ENCODE measurements at regions not wholly inside any gene's neighbourhood (a gene's known extent, or its start where the extent isn't known, plus 50 kb on each side); places are given as distances from the start of the nearest gene placed in this dataset.

DNA sequence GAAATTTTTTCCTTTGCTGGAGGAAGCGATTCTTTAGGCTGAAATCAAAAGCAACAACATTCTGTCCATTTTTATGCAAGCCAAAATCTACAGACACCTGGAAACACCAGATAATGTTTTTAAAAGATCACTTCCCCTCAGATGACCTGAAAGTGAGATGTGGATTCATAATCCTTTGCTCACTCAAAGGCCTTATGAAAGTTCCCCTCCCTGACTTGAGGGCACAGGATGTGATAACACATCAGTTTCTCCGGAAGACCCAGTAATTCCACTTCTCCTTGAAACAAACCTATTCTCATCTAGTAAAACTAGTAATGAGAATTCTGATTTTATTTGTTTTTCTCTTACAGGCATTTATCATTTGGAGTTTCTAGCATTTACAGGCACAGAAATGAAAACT is 218.3 kb upstream of the RND3 start:
- no peak overlapping the region for H3K4me3 ChIP-seq
- TF ChIP-seq EZH2 (IDR thresholded peaks at IDR 0.05; ENCODE audit: borderline replicate concordance) (no peak), EZH2phosphoT487 (IDR thresholded peaks at IDR 0.05; ENCODE audit: low read depth, severe bottlenecking, unreplicated experiment) (no peak), CTCF (IDR thresholded peaks at IDR 0.05; ENCODE audit: poor library complexity) (no peak)
- WGBS (ENCODE audit: low lambda C conversion rate, missing lambda C conversion rate): 63% methylated on average over 2 of the region's 2 CpGs
- no peaks in the 10 kb centered on the region for H4K20me1 ChIP-seq (ENCODE audit: insufficient read depth, poor library complexity, severe bottlenecking)
- H3K9me3 ChIP-seq (ENCODE audit: low read depth): no peaks in the 10 kb centered on the region
- no peaks in the 10 kb centered on the region for H3K4me1 ChIP-seq (ENCODE audit: insufficient read depth)
- no peak overlapping the region for H3K27ac ChIP-seq
- no peaks in the 10 kb centered on the region for H3K27me3 ChIP-seq
- H3K4me2 ChIP-seq: no peak overlapping the region
- no peaks in the 10 kb centered on the region for H3K36me3 ChIP-seq (replicated peaks; ENCODE audit: insufficient read depth, low read depth)
- no peaks in the 10 kb centered on the region for H3K79me2 ChIP-seq
- H3K9me2 ChIP-seq (replicated peaks; ENCODE audit: insufficient read depth): no peaks in the 10 kb centered on the region
- DNase-seq (ENCODE audit: low spot score): no peak
- H2AFZ ChIP-seq: no peak overlapping the region

- WGBS (ENCODE audit: low lambda C conversion rate, missing lambda C conversion rate): 52% methylated on average over 2 of the region's 2 CpGs
- H3K9me3 ChIP-seq (ENCODE audit: low read depth): no peaks in the 10 kb centered on the region
- no peaks in the 10 kb centered on the region for H3K79me2 ChIP-seq
- H3K27ac ChIP-seq: no peak overlapping the region
- no peak for DNase-seq (ENCODE audit: low spot score)
- TF ChIP-seq EZH2 (IDR thresholded peaks at IDR 0.05; ENCODE audit: borderline replicate concordance) (no peak), CTCF (IDR thresholded peaks at IDR 0.05; ENCODE audit: poor library complexity) (no peak), EZH2phosphoT487 (IDR thresholded peaks at IDR 0.05; ENCODE audit: low read depth, severe bottlenecking, unreplicated experiment) (no peak)
- no peak overlapping the region for H2AFZ ChIP-seq
- H3K4me2 ChIP-seq: no peak overlapping the region
- H3K4me3 ChIP-seq: no peak overlapping the region
- no peaks in the 10 kb centered on the region for H3K9me2 ChIP-seq (replicated peaks; ENCODE audit: insufficient read depth)
- no peaks in the 10 kb centered on the region for H3K4me1 ChIP-seq (ENCODE audit: insufficient read depth)
- H4K20me1 ChIP-seq (ENCODE audit: insufficient read depth, poor library complexity, severe bottlenecking): no peaks in the 10 kb centered on the region
- no peaks in the 10 kb centered on the region for H3K36me3 ChIP-seq (replicated peaks; ENCODE audit: insufficient read depth, low read depth)
- H3K27me3 ChIP-seq: no peaks in the 10 kb centered on the region
Measured at GRCh38 chr2:150705357-150705756, 217.9 kb upstream of the RND3 start.

DNA sequence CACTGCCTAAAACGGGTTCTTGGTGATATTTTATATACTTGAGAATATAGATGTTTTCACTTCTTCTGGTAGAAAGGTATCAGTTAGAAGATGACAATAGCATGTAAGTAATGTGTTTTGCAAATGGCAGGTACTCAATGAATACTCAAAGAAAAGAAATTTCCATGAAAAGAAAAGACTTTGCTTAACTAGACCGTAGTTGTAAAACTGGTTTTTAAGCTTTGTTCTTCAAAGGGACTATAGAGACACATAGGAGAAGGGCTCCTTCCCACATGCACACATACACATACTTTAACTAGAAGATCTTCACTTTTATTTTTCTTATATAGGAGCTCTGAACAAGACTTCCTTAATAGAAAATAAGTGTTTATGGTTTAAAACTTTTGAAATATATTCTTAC is 215.3 kb upstream of the RND3 start:
- H4K20me1 ChIP-seq (ENCODE audit: insufficient read depth, poor library complexity, severe bottlenecking): no peaks in the 10 kb centered on the region
- no peak overlapping the region for H3K4me2 ChIP-seq
- WGBS (ENCODE audit: low lambda C conversion rate, missing lambda C conversion rate): 78% methylated on average over 2 of the region's 2 CpGs
- no peak for DNase-seq (ENCODE audit: low spot score)
- TF ChIP-seq EZH2 (IDR thresholded peaks at IDR 0.05; ENCODE audit: borderline replicate concordance) (no peak), CTCF (IDR thresholded peaks at IDR 0.05; ENCODE audit: poor library complexity) (no peak), EZH2phosphoT487 (IDR thresholded peaks at IDR 0.05; ENCODE audit: low read depth, severe bottlenecking, unreplicated experiment) (no peak)
- no peaks in the 10 kb centered on the region for H3K9me3 ChIP-seq (ENCODE audit: low read depth)
- H3K9me2 ChIP-seq (replicated peaks; ENCODE audit: insufficient read depth): no peaks in the 10 kb centered on the region
- no peaks in the 10 kb centered on the region for H3K36me3 ChIP-seq (replicated peaks; ENCODE audit: insufficient read depth, low read depth)
- H3K79me2 ChIP-seq: no peaks in the 10 kb centered on the region
- H3K27me3 ChIP-seq: no peaks in the 10 kb centered on the region
- no peaks in the 10 kb centered on the region for H3K4me1 ChIP-seq (ENCODE audit: insufficient read depth)
- no peak overlapping the region for H3K27ac ChIP-seq
- H2AFZ ChIP-seq: no peak overlapping the region
- no peak overlapping the region for H3K4me3 ChIP-seq
